Colonic mucosa (tissue), 4 donors: ENCODE measurements at regions not wholly inside any gene's neighbourhood (a gene's known extent, or its start where the extent isn't known, plus 50 kb on each side); places are given as distances from the start of the nearest gene placed in this dataset.

Experiments used
- DNase-seq: peaks from one replicate; pipeline ENCODE4 v3.0.0-alpha.2; 2020
- H3K27ac ChIP-seq: fragments of 200-600 bp; one replicate; pipeline ENCODE4 v1.8.0; 2021
- H3K27me3 ChIP-seq: fragments of 200-600 bp; one replicate; pipeline ENCODE4 v1.8.0; 2021
- H3K36me3 ChIP-seq: fragments of 200-600 bp; one replicate; pipeline ENCODE4 v1.8.0; 2021
- H3K4me1 ChIP-seq: fragments of 200-600 bp; one replicate; pipeline ENCODE4 v1.8.0; 2021; ENCODE audit warnings: mild to moderate bottlenecking
- H3K4me3 ChIP-seq: fragments of 200-600 bp; one replicate; pipeline ENCODE4 v1.8.0; 2021
- H3K9ac ChIP-seq, 2 donors: one replicate each; pipeline ENCODE4 v1.7.0; 2013; ENCODE audit warnings: control low read depth in 2 of 2, low read depth in 2 of 2, low read length in 2 of 2
- H3K9me3 ChIP-seq: fragments of 200-600 bp; one replicate; pipeline ENCODE4 v1.8.0; 2021
- intact Hi-C: fragments of 100-400 bp; cut with DNase I; formaldehyde crosslinking; loops from one replicate; pipeline ENCODE4 v1.14.1; 2022
- TF ChIP-seq, protein P1 (sequence below): fragments of 200-600 bp; IDR thresholded peaks from one replicate; pipeline ENCODE4 v1.8.0; 2022; ENCODE audit warnings: antibody characterized with exemption, mild to moderate bottlenecking
- donor health status: healthy.
- donor health status: DM: no; HTN: no; CAD: no.
- donor health status: DM: no; HTN: no; CAD: no.

DNA sequence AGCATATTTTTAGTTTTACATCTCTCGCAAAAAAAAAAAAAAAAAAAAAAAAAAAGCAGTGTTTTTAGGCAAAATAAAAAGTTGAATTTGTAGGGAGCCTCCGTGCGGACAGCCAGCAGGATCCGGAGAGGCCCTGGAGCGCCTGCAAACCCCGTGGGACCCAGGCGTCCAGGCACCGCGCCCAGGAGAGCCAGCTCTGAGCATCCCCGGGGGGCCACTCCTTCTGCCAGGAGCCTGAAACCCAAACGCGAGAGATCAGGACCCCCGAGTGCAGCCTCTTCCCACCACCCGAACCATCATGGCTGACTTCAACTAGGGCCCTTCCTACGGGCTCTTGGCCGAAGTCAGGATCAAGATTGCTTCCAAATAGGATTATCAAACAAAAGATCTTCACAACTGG is 54.1 kb upstream of the LY86 start:
- H3K4me1 ChIP-seq, result no peaks in the 10 kb centered on the region
- H3K9ac ChIP-seq, result no peak overlapping the region
- TF ChIP-seq, protein P1, sequence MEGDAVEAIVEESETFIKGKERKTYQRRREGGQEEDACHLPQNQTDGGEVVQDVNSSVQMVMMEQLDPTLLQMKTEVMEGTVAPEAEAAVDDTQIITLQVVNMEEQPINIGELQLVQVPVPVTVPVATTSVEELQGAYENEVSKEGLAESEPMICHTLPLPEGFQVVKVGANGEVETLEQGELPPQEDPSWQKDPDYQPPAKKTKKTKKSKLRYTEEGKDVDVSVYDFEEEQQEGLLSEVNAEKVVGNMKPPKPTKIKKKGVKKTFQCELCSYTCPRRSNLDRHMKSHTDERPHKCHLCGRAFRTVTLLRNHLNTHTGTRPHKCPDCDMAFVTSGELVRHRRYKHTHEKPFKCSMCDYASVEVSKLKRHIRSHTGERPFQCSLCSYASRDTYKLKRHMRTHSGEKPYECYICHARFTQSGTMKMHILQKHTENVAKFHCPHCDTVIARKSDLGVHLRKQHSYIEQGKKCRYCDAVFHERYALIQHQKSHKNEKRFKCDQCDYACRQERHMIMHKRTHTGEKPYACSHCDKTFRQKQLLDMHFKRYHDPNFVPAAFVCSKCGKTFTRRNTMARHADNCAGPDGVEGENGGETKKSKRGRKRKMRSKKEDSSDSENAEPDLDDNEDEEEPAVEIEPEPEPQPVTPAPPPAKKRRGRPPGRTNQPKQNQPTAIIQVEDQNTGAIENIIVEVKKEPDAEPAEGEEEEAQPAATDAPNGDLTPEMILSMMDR, result no peak
- no peaks in the 10 kb centered on the region for H3K36me3 ChIP-seq
- H3K27ac ChIP-seq, result no peak overlapping the region
- no peak overlapping the region for H3K4me3 ChIP-seq
- no peak for DNase-seq
- intact Hi-C loops, result no loop called here
- no peaks in the 10 kb centered on the region for H3K9me3 ChIP-seq
- no peaks in the 10 kb centered on the region for H3K27me3 ChIP-seq

DNA sequence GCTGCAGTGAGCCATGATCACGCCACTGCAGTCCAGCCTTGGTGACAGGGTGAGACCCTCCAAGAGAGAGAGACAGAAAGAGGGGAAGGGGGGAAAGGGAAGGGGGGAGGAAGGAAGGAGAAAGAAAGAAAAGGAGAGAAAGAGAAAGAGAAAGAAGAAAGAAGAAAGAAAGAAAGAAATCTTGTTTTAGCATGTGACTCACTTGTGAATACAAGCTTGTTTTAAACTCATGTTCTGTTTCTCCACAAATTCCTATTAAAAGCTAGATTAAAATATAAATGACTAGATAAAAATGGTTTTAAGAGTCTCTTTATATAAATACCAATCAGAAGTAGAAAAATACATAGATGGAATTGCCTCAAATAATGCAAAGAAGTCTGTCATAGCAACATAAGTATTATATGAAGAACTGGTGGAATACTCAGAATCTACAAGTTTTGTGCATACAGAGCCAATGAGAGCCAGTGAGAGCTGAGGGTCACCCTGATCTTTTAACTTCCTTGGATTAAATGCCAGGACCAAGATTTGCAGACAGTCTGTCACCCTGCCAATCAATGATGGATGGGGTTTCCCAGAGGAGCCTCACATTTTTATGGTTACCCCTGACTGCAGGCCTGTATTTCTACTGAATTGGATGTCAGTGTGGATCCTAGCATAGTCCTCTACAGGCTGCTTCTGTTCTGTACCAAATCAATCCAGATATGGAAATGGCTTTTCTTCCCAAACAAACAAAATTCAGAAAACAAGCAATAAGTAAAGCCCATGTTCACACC is 50.8 kb upstream of the LY86 start:
- Histone ChIP-seq H3K9ac (no peak overlapping the region), H3K4me3 (no peak overlapping the region), H3K9me3 (no peaks in the 10 kb centered on the region), H3K27me3 (peaks cover 4% of the 10 kb centered on the region), H3K36me3 (no peaks in the 10 kb centered on the region), H3K4me1 (no peaks in the 10 kb centered on the region), H3K27ac (no peak overlapping the region)
- no peak for DNase-seq
- intact Hi-C loops, result no loop called here
- TF ChIP-seq, protein P1, result no peak

DNA sequence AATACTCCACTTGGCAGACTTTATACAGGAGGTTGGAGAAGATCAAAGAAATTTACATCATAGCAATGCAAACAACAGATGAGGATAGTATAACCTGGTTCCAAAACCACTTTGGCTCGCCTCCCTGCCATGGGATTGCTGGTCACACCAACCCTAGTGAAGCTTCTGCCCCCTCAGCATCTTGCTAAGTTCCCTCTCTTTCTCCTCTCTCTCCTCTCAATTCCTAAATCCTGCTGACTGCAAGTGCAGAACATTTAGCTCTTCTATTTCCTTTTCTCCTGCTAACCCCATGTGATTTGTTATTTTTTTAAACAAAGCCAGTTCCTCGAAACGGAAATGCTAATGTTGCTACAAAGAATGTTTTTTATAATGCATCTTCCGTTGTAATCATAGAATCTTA is 50.3 kb upstream of the LY86 start:
- Histone ChIP-seq H3K4me3 (no peak overlapping the region), H3K27ac (no peak overlapping the region), H3K9ac (no peak overlapping the region), H3K9me3 (no peaks in the 10 kb centered on the region), H3K36me3 (no peaks in the 10 kb centered on the region), H3K27me3 (peaks cover 6% of the 10 kb centered on the region), H3K4me1 (no peaks in the 10 kb centered on the region)
- no peak for DNase-seq
- intact Hi-C loops, result no loop called here
- TF ChIP-seq, protein P1, result no peak
